ENCODE measurements at regions not wholly inside any gene's neighbourhood (a gene's known extent, or its start where the extent isn't known, plus 50 kb on each side); places are given as distances from the start of the nearest gene placed in this dataset.

- TF ChIP-seq CTCF (IDR thresholded peaks at IDR 0.05): no peak
- no peak for TF ChIP-seq POLR2AphosphoS5 (IDR thresholded peaks at IDR 0.05; ENCODE audit: insufficient read depth in 1 of 2, low read depth in 1 of 2)
Observed at GRCh38 chr18:8947566-8947965, 154.9 kb upstream of the NDUFV2 start.
